ENCODE measurements at regions not wholly inside any gene's neighbourhood (a gene's known extent, or its start where the extent isn't known, plus 50 kb on each side); places are given as distances from the start of the nearest gene placed in this dataset.

DNA sequence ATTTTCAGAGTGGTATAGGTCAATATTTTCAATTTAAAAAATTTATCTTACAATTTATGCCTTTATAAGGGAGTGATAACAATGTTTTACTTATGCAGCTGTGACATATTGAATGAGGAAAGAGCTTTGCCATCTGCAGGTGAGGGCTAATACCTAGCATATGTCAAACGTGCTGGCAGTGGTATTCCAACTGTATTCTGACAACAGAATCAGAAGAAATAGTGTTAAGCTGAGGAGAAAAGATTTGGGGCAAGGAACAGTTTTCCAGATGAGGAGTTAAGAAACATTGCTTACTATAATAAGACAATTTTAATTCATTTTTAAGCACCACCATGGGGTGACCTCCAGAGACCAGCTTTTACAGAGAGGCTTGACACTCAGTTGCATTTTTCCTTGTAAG, 267.8 kb upstream of the ZNF608 start:
- Histone ChIP-seq H3K27ac (no peak overlapping the region), H3K4me1 (no peaks in the 10 kb centered on the region), H3K27me3 (no peaks in the 10 kb centered on the region), H3K36me3 (no peaks in the 10 kb centered on the region), H3K4me3 (no peak overlapping the region), H3K9me3 (no peaks in the 10 kb centered on the region)
- in situ Hi-C loops (cut with MboI; ENCODE audit: low sequenced_read_pairs in 4 of 4) (no loop called here), intact Hi-C loops (cut with DNase I; ENCODE audit: low total_unique reads) (no loop called here)
- no peak for DNase-seq
- TF ChIP-seq POLR2A (IDR thresholded peaks at IDR 0.05) = no peak
- TF ChIP-seq, protein P1, sequence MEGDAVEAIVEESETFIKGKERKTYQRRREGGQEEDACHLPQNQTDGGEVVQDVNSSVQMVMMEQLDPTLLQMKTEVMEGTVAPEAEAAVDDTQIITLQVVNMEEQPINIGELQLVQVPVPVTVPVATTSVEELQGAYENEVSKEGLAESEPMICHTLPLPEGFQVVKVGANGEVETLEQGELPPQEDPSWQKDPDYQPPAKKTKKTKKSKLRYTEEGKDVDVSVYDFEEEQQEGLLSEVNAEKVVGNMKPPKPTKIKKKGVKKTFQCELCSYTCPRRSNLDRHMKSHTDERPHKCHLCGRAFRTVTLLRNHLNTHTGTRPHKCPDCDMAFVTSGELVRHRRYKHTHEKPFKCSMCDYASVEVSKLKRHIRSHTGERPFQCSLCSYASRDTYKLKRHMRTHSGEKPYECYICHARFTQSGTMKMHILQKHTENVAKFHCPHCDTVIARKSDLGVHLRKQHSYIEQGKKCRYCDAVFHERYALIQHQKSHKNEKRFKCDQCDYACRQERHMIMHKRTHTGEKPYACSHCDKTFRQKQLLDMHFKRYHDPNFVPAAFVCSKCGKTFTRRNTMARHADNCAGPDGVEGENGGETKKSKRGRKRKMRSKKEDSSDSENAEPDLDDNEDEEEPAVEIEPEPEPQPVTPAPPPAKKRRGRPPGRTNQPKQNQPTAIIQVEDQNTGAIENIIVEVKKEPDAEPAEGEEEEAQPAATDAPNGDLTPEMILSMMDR (IDR thresholded peaks at IDR 0.05 in 4 of 5, conservative IDR thresholded peaks at IDR 0.05 in 1 of 5) = no peak
- ATAC-seq = no peak

DNA sequence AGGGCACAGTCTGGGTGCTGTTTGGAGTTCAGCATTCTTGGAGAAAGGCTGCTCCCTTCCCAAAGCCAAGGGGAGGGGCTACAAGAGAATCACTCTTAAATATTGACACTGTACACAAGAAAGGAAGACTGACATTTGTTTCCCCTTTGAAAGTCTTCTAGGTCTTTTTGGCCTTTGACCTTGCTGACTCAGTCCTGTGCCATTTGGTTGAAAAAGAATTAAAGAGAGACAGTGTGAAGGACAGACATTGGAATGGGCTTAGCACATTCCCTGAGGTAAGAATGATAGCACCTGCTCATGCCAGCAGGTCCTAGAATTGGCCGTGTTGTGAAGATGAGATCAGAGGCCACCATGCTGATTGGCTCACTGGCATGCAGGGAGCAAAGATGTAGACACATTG, 271.4 kb upstream of the ZNF608 start:
- intact Hi-C loops (cut with DNase I; ENCODE audit: low total_unique reads) = no loop called here
- Histone ChIP-seq H3K36me3 (no peaks in the 10 kb centered on the region), H3K4me1 (no peaks in the 10 kb centered on the region), H3K9me3 (no peaks in the 10 kb centered on the region), H3K4me3 (no peak overlapping the region), H3K27ac (no peak overlapping the region), H3K27me3 (no peaks in the 10 kb centered on the region)
- DNase-seq = no peak
- TF ChIP-seq POLR2A (IDR thresholded peaks at IDR 0.05) = no peak
- TF ChIP-seq, protein P1 (IDR thresholded peaks at IDR 0.05 in 4 of 5, conservative IDR thresholded peaks at IDR 0.05 in 1 of 5) = no peak
- in situ Hi-C loops (cut with MboI; ENCODE audit: low sequenced_read_pairs in 4 of 4) = no loop called here
- ATAC-seq = no peak

DNA sequence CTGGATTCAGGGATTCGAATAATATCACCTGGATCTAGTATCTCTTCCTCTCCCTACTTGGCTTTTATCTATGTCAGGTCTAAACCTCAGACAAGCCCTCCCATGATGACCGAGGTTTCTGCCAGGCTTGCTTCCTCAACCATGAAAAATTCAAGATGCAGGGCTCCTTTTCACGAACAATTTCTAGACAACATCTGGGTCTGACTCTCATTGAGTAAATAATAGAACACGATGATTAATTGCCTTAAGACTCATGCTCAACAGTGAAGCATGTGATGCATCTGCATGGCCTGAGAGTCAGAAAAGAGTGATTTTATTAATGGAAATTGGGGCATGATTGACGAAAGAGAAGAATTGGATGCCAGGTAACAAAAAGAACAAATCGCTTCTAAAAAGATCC, 277.2 kb upstream of the ZNF608 start:
- no peak for DNase-seq
- H3K4me3 ChIP-seq = no peak overlapping the region
- ATAC-seq = no peak
- H3K27ac ChIP-seq = no peak overlapping the region
- intact Hi-C loops (cut with DNase I; ENCODE audit: low total_unique reads) (no loop called here), in situ Hi-C loops (cut with MboI; ENCODE audit: low sequenced_read_pairs in 4 of 4) (no loop called here)
- H3K36me3 ChIP-seq = no peaks in the 10 kb centered on the region
- TF ChIP-seq POLR2A (IDR thresholded peaks at IDR 0.05) = no peak
- TF ChIP-seq, protein P1 (IDR thresholded peaks at IDR 0.05 in 4 of 5, conservative IDR thresholded peaks at IDR 0.05 in 1 of 5) = no peak
- H3K27me3 ChIP-seq = no peaks in the 10 kb centered on the region
- H3K9me3 ChIP-seq = no peaks in the 10 kb centered on the region
- no peaks in the 10 kb centered on the region for H3K4me1 ChIP-seq

DNA sequence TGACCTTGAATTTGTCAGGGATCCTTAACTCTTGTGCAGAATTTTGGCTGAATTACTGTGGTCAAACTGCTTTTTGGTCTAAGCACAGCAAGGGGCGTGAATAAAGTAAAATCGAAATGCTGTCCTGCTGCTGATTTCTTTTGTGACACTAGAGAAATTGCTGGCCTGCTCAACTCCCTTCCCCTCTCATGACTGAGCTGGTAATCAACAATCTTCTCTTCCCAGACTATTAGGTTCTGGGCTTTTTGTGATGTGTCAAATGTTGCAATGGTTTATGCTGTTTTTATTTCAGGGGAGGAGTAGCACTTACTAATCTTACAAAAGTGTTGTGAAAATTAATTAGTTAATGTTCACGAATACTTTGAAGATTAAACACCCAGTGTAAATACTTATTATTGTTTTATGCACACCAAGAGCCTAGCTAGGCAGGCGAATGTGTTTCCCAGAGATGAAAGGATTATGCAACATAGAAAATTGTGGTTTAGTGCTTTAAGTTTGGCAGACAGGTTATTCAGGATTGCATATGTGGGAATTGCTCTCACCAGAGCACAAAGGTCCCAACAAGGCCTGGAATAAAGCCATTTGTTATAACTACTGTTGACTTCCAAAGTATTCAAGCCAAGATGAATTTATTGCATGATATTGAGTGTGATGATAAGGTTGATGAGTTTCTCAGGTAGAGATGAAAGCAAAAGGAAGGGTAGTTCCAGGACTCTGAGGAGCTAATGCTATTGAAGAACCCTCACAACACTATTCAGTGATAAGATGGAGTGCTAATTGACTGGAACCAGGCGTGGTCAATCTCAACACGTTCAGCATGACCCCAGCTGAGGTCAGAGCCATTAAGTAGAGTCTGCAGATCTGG, 280.7 kb upstream of the ZNF608 start:
- DNase-seq (no peak), ATAC-seq (no peak)
- no peak for TF ChIP-seq POLR2A (IDR thresholded peaks at IDR 0.05)
- TF ChIP-seq, protein P1 (IDR thresholded peaks at IDR 0.05 in 4 of 5, conservative IDR thresholded peaks at IDR 0.05 in 1 of 5) = no peak
- intact Hi-C loops (cut with DNase I; ENCODE audit: low total_unique reads) (loop anchor here (5.0 kb wide), 1 partner anchor 1225 kb away; no protein-coding TSS in a partner anchor), in situ Hi-C loops (cut with MboI; ENCODE audit: low sequenced_read_pairs in 4 of 4) (no loop called here)
- Histone ChIP-seq H3K4me1 (no peaks in the 10 kb centered on the region), H3K9me3 (no peaks in the 10 kb centered on the region), H3K4me3 (no peak overlapping the region), H3K36me3 (no peaks in the 10 kb centered on the region), H3K27ac (no peak overlapping the region), H3K27me3 (no peaks in the 10 kb centered on the region)

Measured in gastrocnemius medialis (tissue), 4 donors.